ENCODE measurements at regions not wholly inside any gene's neighbourhood (a gene's known extent, or its start where the extent isn't known, plus 50 kb on each side); places are given as distances from the start of the nearest gene placed in this dataset.

DNA sequence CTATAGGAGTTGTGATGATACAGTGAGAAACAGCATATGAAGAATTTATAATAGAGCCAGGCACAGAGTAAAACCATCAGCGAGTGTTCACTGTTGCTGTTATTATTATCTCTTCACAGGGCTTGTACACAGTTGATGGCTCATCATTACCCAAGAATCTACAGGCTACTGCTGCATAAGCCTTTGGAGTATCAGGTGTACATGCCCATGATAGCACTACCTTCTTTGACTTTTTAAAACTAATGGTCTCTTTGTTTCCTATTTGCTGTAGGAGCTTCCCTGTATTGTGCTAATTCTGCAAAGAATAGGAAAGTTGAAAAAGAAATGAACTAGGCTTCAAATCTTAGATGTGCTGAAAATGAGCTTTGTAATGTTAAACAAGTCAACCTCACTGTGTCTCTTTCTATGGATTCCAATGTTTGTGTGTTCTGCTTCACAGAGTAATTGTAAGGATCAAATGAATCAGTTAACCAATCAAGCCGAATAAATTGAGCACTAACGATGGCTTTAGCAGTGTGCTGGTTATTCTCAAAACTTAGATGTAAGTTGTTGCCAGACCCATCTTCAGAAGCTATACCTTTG, 138.8 kb downstream of the TUSC7 start:
- DNase-seq (ENCODE audit: low read depth): no peak

DNA sequence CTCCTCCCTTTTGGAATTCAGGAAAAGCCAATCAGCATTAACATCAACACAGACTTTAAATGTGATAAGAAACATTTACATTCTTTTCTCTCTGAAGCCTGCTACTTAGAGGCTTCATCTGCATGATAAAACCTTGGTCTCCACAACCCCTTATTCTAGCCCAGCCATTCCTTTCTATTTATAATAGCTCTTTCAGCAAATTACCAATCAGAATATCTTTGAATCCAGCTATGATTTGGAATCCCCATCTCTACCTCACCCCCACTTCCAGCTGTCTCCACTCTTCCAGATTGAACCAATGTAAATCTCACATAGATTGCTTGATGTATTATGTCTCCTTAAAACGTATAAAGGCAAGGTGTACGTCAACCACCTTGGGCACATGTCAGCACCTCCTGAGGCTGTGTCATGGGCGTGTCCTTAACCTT, 139.7 kb downstream of the TUSC7 start:
- no peak for DNase-seq (ENCODE audit: low read depth)

DNA sequence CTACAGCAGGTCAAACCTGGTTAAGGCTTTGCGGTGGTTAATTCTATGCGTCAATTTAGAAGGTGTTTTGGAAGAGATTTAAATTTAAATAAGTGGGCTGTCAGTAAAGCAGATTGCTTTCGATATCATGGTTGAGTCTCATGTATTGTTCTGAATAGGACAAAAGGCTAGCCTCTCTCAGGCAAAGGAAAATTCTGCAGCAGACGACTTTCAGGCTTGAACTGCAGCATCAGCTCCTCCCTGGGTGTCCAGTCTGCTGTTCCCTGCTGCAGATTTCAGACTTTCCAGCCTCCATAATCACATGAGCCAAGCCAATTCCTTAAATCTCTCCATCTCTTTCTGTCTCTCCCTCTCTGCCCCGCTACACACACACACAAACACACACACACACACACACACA, 143.2 kb downstream of the TUSC7 start:
- DNase-seq (ENCODE audit: low read depth): no peak

DNA sequence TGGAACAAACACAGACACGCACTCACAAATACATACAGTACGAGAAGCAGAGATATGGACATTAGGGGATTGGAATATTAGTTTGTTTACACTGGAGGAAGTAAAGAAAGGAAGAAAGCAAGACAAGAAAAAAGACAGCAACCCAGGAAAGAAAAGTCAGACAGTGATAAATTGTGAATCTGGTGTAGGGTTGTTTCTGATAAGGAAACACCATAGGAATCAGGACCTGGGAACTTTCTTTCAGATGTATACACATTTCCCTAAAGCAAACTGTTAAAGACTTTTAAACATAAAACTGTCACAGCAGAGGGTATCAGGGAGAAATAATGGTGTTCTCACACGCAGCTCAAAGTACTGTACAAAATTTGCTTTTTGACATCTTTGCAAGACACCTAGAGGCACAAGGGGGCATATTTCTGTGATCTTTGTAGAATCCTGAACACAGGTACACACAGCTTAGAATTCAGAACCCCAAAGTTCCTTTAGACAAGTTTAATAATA, 153.7 kb downstream of the TUSC7 start:
- no peak for DNase-seq (ENCODE audit: low read depth)

DNA sequence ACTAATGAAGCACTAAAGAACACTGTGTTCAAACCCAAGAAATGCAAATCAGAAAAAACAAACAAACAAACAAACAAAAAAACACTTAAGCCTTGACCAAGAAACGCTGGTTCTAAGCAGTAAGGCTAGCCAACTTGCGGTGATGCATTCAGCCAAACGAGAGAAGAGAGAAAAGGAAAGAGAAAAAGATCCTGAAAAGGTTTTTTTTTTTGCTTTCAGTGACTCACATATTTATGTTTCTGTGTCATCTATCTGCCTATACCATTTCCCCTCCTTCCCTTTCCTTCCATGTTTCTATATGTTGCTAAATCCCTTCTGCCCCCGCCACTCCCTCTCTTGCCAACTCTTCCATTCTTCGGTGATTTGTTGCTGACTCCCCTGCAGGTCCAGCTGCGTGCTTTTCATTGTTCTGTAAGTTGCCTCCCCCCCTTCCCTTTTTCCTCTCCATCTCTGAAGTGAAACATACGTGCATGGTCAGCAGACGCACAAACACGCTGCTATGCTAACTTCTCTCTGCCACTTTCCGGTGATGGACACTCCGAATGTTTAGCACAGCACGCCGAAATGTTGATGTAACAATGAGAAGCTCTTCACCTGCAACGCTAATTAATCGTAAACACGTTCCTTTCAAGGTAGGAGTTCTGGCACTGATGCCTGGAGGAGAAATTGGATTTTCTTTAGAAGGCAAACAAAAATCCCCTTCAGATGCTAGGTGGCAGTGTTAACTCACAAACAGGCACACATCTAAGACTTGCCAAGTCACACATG, 154.4 kb downstream of the TUSC7 start:
- DNase-seq (ENCODE audit: low read depth): no peak

DNA sequence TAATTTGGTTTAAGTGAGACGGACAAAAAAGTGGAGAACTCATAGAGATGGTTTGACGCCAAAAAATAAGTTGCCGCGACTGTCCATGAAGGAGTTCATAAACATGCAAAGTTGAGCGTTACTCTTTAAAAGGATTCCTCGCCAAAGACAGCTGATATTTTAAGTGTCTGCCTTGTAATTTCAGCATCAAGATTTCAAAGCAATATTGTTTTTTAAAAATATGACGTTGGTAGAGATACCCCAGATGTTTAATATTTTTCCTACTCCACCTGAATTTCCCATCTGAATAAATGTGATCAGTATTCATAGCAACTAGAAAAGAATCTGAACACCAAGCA, 155.0 kb downstream of the TUSC7 start:
- no peak for DNase-seq (ENCODE audit: low read depth)

DNA sequence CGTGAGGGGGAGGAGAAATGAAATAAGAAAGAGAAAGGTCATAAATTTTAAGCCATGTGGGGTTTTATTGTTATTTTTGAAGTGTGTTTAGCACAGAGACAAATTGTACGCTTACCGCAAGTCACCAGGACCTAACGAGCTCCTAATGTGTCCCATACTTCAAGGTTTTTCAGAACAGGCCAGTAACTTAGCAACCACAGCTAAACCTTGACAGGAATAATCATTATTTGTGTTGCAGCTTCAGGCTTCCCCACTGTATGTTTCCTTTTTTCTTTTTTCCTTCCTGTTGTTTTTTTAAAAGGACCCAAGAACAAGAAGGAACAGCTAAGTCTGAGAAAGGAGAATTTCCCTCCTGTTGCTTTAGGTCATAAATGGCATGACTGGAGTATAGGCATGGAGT, 160.8 kb downstream of the TUSC7 start:
- DNase-seq (ENCODE audit: low read depth): no peak

DNA sequence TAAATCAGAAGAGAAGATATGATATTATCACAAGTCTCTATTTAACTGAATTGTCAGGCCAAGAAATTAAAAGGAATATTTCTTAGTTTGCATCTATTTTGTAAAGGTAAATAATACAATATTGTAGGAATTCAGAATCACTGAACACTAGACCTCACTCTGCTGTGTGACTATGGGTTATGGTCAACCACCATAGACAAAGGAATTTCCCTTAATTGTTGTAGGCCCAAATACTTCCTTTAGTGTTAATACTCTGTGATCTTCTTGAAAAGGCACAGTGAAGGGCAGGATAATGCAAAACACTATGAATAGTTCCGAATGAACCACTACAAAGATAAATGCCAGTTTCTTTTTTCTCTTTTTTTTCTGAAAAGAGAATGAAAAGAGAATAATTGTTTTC, 162.3 kb downstream of the TUSC7 start:
- DNase-seq (ENCODE audit: low read depth): no peak

DNA sequence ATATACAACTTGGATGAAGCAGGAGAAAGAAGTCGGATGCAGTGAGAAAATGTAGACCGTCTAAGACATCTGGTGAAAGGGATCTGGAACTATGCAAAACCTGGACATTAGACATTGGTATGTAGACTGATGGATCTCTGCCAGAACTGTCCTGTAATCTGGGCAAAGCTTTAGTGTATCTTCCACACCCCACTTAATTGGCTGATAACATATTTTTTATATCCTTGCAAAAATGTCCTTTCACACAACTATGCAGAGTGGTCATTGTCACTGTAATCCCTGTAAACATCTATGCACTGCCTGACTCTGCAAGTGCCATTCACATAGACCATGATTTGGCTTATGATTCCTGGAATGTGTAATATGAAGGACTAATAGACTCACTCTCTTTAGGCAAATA, 163.1 kb downstream of the TUSC7 start:
- no peak for DNase-seq (ENCODE audit: low read depth)

DNA sequence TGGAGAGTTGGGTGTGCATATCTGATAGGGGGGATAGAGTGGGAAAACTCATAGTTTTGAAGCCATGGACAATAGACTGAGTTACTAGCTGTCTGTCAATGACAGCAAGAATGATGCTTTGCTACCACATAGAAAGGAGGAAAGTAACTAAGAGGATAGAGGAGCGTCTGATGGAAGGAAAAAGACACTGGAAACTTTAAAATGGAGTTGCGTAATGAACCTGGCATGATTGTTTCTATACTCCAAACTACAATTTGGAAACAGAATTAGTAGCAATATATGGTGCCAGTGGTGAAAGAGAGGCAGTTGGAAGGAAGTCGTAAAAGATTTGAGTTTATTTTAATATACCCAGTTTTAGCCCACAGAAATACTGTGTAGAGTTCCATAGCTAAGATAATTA, 163.6 kb downstream of the TUSC7 start:
- DNase-seq (ENCODE audit: low read depth): no peak

DNA sequence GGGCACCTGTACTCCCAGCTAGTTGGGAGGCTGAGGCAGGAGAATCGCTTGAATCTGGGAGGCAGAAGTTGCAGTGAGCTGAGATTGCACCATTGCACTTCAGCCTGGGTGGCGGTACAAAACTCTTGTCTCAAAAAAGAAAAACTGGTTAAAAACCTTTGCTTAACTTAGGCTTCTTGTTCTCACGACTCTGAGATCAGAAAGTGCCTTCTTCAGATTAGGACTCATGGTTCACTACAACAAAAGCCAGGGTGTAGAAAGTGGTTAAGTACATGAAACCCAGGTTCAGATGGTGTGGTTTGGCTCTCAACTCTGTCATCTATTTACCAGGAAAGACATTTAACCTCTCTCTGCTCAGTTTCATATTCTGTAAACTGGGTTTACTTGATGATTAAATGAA, 168.4 kb downstream of the TUSC7 start:
- no peak for DNase-seq (ENCODE audit: low read depth)

DNA sequence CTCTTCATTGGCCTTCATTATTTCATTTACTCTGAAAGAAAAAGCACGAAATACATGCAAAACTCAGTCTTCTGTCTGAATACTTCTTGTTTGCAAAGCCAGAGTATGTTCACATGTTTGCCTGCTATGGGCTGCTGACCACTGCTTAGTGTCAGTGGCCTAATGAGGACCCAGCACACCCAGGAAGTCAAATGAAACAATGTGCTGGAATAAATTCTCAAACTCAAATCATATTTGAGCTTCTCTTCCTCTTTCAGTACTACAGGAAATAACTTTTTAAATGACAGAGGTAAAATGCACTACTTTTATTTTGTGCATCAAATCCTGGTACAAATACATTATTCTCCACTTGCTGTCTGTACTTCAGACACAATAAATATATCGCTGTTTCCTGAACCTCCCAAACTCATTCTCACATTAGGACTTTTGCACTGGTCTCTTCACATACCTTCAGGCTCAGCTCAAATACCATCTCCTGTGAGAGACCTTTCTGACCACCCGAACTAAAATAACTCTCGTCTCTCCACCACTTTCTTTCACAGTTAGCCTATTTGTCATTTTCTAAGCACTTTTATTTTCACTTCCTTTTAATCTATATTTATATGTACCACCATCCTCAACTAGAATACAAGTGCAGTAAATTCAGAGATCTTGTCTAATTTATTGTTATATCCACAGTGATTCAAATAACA, 176.8 kb downstream of the TUSC7 start:
- DNase-seq (ENCODE audit: low read depth): no peak

DNA sequence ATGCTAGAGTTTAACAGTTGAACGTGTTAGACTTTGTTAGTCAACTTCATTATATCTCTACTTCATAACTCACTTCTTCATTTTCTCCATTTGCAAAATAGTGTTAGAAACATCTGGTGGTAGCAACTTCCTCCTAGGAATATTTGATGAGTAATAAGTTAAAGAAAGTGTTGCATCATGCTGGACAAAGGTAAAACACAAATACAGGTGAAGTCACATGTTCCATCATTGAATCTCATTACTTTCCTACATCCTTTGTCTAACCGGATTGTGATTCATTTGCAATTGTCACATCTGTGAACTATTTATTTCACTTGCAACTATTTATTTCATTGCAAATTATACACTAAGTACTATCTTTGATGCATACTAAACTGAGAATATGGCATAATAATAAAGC, 186.5 kb downstream of the TUSC7 start:
- no peak for DNase-seq (ENCODE audit: low read depth)

DNA sequence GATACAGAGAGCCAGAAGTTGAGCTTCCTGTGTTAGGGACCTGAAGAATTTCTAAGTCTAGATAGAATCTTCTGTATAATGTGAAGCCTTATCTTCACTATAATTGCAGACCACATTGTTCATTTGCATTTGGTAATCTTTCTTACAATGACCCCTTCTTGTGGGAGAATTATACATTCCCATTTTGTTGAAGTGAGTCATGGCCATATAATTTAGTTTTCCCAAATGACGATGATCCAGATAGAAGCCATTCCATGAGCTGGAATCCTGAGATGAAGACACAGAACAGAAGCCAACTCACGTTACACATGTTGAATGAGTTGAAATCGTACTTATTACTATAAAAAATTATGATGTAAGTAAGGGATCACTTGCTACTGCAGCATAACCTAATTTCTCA, 187.8 kb downstream of the TUSC7 start:
- no peak for DNase-seq (ENCODE audit: low read depth)

DNA sequence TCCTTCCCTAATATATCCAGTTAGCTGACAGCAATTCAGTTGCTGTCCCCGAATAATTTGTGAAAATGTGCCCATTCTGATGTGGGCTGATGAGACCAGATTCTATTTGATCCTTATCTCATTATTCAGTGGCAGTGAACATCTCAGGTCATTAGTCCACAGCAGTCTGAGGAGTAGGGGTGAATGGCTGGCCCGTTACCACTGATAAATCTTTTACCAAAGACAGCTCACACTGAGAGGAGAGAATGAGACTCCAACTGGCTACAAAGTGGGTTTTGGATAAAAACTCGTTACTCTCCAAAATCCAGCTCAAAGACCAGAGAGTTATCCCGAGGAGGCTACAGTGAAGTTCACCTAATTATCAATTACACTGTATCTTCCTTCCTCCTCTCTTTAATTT, 189.7 kb downstream of the TUSC7 start:
- DNase-seq (ENCODE audit: low read depth): no peak

DNA sequence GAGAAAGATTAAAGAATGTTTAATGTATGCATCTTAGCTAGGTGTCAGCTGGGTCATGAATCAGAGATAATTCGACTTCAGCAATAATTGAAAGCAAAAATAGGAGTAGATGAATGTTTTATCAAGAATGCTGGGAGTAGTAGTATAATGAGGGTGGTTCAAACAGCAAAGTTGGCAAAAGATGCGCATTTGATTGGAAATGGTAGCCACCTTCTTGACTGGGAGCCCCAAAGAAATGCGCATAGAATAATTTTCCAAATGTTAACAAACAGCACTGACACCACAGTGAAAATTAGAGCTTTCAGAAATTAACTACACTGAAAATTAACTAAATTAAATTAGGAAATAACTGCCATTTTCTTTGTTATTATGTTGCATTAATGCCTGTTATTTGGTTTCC, 195.8 kb downstream of the TUSC7 start:
- DNase-seq (ENCODE audit: low read depth): no peak

DNA sequence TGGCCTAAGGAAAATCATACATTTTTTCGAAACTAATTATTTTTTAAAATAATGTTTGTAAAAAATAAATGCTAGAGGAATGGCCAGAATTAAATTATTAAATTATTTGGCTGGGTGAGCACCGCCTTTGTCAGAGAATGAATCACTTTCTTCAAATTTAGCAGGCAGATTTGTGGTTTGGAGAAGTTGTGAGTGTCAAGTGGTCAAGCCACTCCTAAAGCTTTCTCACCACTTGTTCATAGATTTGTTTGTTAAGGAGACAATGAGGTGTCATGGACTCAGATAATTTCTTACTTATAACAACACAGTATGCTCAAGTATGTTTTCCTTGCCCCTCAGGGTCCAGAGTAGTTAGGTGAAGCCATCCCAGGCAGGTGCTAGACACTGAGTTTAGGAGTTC, 196.2 kb downstream of the TUSC7 start:
- DNase-seq (ENCODE audit: low read depth): no peak

DNA sequence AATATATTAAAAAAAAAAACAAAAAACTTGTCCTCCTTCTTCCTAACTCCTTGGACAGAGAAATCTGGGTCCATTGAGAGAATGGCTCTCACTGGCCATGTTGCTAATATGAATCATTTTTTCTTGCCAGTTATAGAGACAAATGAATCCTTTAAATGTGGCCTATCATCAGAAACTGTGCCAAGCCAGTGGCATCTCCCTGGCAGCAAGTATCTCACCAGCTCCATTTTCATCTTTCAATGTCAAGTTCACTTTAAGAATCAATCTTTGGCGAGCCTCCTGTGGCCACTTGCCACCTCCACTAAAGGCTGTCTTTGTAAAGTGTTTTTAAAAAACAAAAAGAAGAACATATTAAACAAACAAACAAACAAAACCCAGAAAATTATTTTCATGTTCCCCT, 202.5 kb downstream of the TUSC7 start:
- DNase-seq (ENCODE audit: low read depth): no peak

DNA sequence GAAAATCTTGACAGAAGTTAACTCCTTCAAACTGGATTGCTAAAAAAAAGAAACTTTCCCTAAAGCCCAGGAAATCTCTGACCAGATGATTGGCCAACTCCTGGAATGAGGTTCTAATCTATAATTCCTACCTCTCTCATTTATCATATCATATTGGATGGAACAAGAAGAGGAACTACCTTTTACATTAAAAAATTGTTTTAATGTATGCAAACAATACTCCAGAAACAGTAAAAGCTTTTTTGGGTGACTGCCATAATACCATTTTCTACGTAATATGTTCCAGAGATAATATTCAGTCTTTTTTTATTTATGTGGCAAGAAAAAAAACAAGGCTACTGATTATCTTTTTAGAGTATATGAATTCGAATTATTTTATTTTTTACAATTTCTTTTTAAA, 204.4 kb downstream of the TUSC7 start:
- DNase-seq (ENCODE audit: low read depth): no peak

DNA sequence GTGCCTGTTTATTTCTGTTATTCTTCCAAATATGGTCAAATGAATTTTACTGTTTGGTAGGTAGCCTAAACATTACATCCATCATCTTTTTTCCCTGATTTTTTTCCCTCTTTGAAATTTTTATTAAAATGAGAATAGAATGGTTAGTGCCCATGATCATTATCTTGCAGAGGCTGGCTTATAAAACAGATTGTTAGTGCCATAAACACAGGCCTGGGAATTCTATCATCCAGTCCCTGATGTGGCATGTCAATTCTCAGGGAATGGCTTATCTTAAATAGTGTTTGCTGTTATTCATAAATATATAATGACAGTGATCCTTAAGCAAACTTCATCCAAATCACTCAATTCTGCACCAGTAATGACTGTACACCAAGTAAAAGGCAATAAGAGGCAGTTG, 207.3 kb downstream of the TUSC7 start:
- no peak for DNase-seq (ENCODE audit: low read depth)

DNA sequence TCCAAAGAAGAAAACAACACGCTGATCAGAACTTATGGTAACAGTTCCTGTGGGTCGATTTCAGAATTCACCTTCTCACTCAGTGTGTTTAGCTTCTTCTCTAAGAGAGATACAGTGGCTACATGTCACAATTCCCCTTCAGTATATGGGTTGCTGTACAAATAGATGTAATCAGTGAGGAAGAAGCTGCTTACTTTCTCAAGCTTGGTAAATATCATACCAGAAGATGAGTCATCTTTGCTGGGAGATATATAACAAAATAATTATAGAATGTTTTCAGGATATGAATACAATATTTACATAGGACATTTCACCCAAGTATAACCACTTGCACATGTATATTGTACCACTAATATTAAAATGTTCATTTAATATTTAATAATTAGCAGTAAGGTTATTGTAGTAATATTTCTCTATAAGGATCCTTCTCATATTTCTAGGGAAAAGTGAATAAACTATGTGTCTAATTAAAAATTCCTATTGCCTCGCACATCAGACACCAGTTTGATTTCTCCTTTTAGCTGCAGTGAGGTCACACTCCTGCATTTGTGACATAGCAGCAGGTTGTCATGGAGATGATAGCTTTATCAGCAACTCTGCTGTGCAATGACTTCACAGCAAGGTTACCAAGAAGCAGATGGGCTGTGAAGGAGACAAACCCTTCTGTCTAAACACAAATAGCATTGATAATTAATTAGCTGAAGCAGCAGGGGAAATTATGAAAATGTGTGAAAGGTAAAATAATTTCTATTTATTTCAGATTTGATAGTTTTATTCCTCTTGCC, 211.4 kb downstream of the TUSC7 start:
- DNase-seq (ENCODE audit: low read depth): no peak

DNA sequence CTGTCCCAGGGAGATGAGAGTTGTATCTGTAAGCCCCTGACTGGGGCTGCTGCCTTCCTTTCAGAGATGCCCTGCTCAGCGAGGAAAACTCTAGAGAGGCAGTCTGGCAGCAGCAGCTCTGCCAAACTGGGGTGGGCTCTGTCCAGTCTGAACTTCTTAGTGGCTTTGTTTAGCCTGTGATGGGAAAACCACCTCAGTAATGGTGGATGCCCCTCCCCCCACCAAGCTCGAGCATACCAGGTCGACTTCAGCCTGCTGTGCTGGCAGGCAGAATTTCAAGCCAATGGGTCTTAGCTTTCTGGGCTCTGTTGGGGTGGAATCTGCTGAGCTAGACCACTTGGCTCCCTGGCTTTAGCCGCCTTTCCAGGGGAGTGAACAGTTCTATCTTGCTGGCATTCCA, 218.3 kb downstream of the TUSC7 start:
- DNase-seq (ENCODE audit: low read depth): no peak
